ENCODE measurements at regions not wholly inside any gene's neighbourhood (a gene's known extent, or its start where the extent isn't known, plus 50 kb on each side); places are given as distances from the start of the nearest gene placed in this dataset.

GRCh38 chr21:40997831-40998230, 150.9 kb upstream of the DSCAM start:
- no peak for TF ChIP-seq POLR2A (IDR thresholded peaks at IDR 0.05)
- TF ChIP-seq, protein P1, sequence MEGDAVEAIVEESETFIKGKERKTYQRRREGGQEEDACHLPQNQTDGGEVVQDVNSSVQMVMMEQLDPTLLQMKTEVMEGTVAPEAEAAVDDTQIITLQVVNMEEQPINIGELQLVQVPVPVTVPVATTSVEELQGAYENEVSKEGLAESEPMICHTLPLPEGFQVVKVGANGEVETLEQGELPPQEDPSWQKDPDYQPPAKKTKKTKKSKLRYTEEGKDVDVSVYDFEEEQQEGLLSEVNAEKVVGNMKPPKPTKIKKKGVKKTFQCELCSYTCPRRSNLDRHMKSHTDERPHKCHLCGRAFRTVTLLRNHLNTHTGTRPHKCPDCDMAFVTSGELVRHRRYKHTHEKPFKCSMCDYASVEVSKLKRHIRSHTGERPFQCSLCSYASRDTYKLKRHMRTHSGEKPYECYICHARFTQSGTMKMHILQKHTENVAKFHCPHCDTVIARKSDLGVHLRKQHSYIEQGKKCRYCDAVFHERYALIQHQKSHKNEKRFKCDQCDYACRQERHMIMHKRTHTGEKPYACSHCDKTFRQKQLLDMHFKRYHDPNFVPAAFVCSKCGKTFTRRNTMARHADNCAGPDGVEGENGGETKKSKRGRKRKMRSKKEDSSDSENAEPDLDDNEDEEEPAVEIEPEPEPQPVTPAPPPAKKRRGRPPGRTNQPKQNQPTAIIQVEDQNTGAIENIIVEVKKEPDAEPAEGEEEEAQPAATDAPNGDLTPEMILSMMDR (IDR thresholded peaks at IDR 0.05) = no peak

Measured in adrenal gland (tissue), 5 donors.